GM12878 (cell line): ENCODE measurements at regions not wholly inside any gene's neighbourhood (a gene's known extent, or its start where the extent isn't known, plus 50 kb on each side); places are given as distances from the start of the nearest gene placed in this dataset.

Experiments
- ATAC-seq: fragments of 200-7000 bp; cut with Tn5 transposase; 3 replicates; pipeline ENCODE4 v1.9.1; 2020; ENCODE audit warnings: mild to moderate bottlenecking, moderate library complexity
- BruUV-seq: library from RNA; stranded (reverse); fragments of 400-500 nt; replicated peaks from 2 replicates; lab custom pipeline; 2021; lab: Mats Ljungman, UMichigan
- CTCF ChIA-PET: fragments of 300-600 bp; sonication (Branson Sonifier 250); formaldehyde crosslinking; extraction: SDS; loops from one replicate; lab custom pipeline; 2021; ENCODE audit warnings: inconsistent platforms; lab: Yijun Ruan, JAX
- POLR2A ChIA-PET: fragments of 350-600 bp; formaldehyde crosslinking; extraction: SDS; loops from one replicate; lab custom pipeline; 2021; ENCODE audit warnings: inconsistent platforms; lab: Charles Lee
- RAD21 ChIA-PET: fragments of 300-600 bp; sonication (Branson Sonifier 250); formaldehyde crosslinking; loops from one replicate; lab custom pipeline; 2023; ENCODE audit warnings: antibody characterized with exemption; ENCODE audit not compliant: unreplicated experiment; lab: Charles Lee
- SMC1A ChIA-PET: fragments of 300-600 bp; sonication (Branson Sonifier 250); formaldehyde crosslinking; loops from one replicate; lab custom pipeline; 2023; ENCODE audit not compliant: unreplicated experiment, uncharacterized antibody; lab: Charles Lee
- DNase-seq: peaks from one replicate; pipeline ENCODE4 v3.0.0-alpha.2; 2011; ENCODE audit warnings: low read depth, low spot score
- FAIRE-seq: peaks from 3 replicates; lab custom pipeline; 2011; peaks lifted over from hg19 to GRCh38; lab: Jason Lieb, UNC
- H2AFZ ChIP-seq: 2 replicates; pipeline ENCODE4 v1.6.0; 2011; ENCODE audit warnings: low read depth, low read length, control low read depth; ENCODE audit not compliant: control insufficient read depth
- H3K27ac ChIP-seq: 2 replicates; pipeline ENCODE4 v1.5.1; 2011; ENCODE audit warnings: control low read depth; ENCODE audit not compliant: control insufficient read depth, insufficient read depth
- H3K27me3 ChIP-seq, 2 experiments: replicated peaks in 1 of 2; 2 replicates each; pipeline versions ENCODE4 v1.6.0 to v1.6.1; 2011; ENCODE audit warnings: low read length in 1 of 2; ENCODE audit not compliant: control insufficient read depth in 2 of 2, insufficient read depth in 2 of 2
- H3K36me3 ChIP-seq, 2 experiments: 2 replicates each; pipeline ENCODE4 v1.5.1; 2011; ENCODE audit warnings: low read length in 1 of 2; ENCODE audit not compliant: control insufficient read depth in 2 of 2, insufficient read depth in 2 of 2
- H3K4me1 ChIP-seq: 2 replicates; pipeline ENCODE4 v1.6.1; 2011; ENCODE audit warnings: mild to moderate bottlenecking, low read length, moderate library complexity, mixed read lengths; ENCODE audit not compliant: control insufficient read depth, insufficient read depth
- H3K4me2 ChIP-seq: 2 replicates; pipeline ENCODE4 v1.6.0; 2011; ENCODE audit warnings: control low read depth; ENCODE audit not compliant: control insufficient read depth, insufficient read depth
- H3K4me3 ChIP-seq: fragments of 200-600 bp; sonication (generic); 2 replicates; pipeline ENCODE4 v1.5.1; 2016
- H3K79me2 ChIP-seq: 2 replicates; pipeline ENCODE4 v1.6.0; 2011; ENCODE audit warnings: low read length; ENCODE audit not compliant: control insufficient read depth, insufficient read depth
- H3K9ac ChIP-seq: 2 replicates; pipeline ENCODE4 v1.8.0; 2011; ENCODE audit warnings: low read length, control low read depth, mixed read lengths; ENCODE audit not compliant: control insufficient read depth, insufficient read depth
- H3K9me3 ChIP-seq: replicated peaks from 3 replicates; pipeline ENCODE4 v1.5.1; 2011; ENCODE audit warnings: mild to moderate bottlenecking, low read length; ENCODE audit not compliant: control insufficient read depth, insufficient read depth
- H4K20me1 ChIP-seq: 2 replicates; pipeline ENCODE4 v1.6.0; 2011; ENCODE audit not compliant: control insufficient read depth, insufficient read depth
- CHD2 ChIP-seq: IDR thresholded peaks from 2 replicates; pipeline ENCODE4 v1.6.1; 2011; ENCODE audit warnings: low read depth, low read length, improper control_type of control experiment, borderline replicate concordance
- NBN ChIP-seq: fragments of 450-650 bp; IDR thresholded peaks from 2 replicates; pipeline ENCODE4 v1.6.1; 2016
- RBBP5 ChIP-seq: fragments of 200-600 bp; sonication (generic); conservative IDR thresholded peaks from 2 replicates; pipeline ENCODE4 v1.6.1; 2016
- WGBS: methylation state at CpG from one replicate; pipeline ENCODE4 v1.1.6; 2016; ENCODE audit warnings: low lambda C conversion rate; ENCODE audit not compliant: insufficient replicate concordance, insufficient coverage; ENCODE audit errors: missing lambda C conversion rate; 5-methylcytosine and 5-hydroxymethylcytosine counted together
- in situ Hi-C: fragments of 300-500 bp; cut with MboI; formaldehyde crosslinking; loops from 9 replicates; pipeline ENCODE4 v1.14.3; 2018; ENCODE audit warnings: mixed read lengths
- intact Hi-C: fragments of 100-400 bp; cut with micrococcal nuclease; formaldehyde crosslinking; loops from one replicate; pipeline ENCODE4 v1.14.2; 2022; ENCODE audit not compliant: unreplicated experiment
- TF ChIP-seq, protein P1 (sequence below), 3 experiments: IDR thresholded peaks in 2 of 3; conservative IDR thresholded peaks in 1 of 3; 2 replicates each; pipeline ENCODE4 v1.5.1; 2011; ENCODE audit warnings: low read depth in 3 of 3, low read length in 3 of 3, mild to moderate bottlenecking in 3 of 3, control low read depth in 2 of 3, moderate library complexity in 2 of 3, inconsistent platforms in 1 of 3, mixed read lengths in 1 of 3; ENCODE audit not compliant: control insufficient read depth in 2 of 3, insufficient read depth in 1 of 3; ENCODE audit errors: extremely low read depth in 1 of 3
- TF ChIP-seq, protein P2 (sequence below): IDR thresholded peaks from 2 replicates; pipeline ENCODE4 v1.6.1; 2012; ENCODE audit warnings: low read depth, low read length, improper control_type of control experiment
- TF ChIP-seq, protein P3 (sequence below): fragments of 450-650 bp; IDR thresholded peaks from 2 replicates; pipeline ENCODE4 v1.6.1; 2016; ENCODE audit warnings: mild to moderate bottlenecking

GRCh38 chr16:22674832-22675191, 139.2 kb upstream of the HS3ST2 start (continued):
- TF ChIP-seq, protein P1, sequence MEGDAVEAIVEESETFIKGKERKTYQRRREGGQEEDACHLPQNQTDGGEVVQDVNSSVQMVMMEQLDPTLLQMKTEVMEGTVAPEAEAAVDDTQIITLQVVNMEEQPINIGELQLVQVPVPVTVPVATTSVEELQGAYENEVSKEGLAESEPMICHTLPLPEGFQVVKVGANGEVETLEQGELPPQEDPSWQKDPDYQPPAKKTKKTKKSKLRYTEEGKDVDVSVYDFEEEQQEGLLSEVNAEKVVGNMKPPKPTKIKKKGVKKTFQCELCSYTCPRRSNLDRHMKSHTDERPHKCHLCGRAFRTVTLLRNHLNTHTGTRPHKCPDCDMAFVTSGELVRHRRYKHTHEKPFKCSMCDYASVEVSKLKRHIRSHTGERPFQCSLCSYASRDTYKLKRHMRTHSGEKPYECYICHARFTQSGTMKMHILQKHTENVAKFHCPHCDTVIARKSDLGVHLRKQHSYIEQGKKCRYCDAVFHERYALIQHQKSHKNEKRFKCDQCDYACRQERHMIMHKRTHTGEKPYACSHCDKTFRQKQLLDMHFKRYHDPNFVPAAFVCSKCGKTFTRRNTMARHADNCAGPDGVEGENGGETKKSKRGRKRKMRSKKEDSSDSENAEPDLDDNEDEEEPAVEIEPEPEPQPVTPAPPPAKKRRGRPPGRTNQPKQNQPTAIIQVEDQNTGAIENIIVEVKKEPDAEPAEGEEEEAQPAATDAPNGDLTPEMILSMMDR (IDR thresholded peaks at IDR 0.05 in 2 of 3, conservative IDR thresholded peaks at IDR 0.05 in 1 of 3; ENCODE audit: control insufficient read depth in 2 of 3, extremely low read depth in 1 of 3, insufficient read depth in 1 of 3, low read depth in 3 of 3, low read length in 3 of 3): no peak
- no peak for TF ChIP-seq RBBP5
- TF ChIP-seq, protein P2, sequence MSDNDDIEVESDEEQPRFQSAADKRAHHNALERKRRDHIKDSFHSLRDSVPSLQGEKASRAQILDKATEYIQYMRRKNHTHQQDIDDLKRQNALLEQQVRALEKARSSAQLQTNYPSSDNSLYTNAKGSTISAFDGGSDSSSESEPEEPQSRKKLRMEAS: no peak
- TF ChIP-seq, all 136 proteins: peak for 0

DNA sequence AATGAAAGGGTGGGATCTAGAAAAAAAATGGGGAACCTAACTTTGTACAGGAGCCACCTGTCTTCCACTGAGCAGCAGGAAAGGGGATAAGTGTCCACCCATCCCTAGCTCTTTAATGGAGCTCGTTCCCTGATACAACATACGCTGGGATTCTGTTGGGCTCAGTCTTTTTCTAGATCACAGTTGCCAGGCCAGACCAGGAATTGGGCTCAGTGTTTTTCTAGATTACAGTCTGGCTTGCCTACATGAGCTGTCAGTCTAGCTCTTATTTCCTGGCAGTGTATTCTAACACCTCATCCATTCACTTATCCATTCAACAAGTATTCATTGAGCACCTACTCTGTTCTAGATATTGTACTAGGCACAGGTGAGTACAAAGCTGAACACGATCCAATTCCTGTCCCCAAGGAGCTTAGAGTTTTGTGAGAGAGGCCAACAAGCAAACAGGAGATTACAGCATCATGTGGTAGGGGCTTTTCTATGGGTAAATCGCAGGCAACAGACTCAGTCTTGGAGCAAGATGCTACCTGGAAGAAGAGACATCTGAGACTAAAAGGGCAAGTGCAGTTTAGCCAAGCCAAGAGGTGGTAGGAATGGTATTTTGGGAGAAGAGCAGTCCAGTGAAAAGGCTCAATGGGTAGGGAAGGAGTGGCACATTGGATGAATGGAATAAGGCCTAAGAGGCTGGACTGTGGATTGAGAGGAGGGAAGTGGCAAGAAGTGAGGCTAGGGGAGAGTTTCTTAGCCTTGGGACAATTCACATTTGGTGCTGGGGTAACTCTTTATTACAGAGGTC, 138.0 kb upstream of the HS3ST2 start:
- RAD21 ChIA-PET: no interaction called here
- no peak for DNase-seq
- H3K9me3 ChIP-seq: no peaks in the 10 kb centered on the region
- WGBS: 47% methylated on average over 4 of the region's 4 CpGs
- intact Hi-C loops: no loop called here
- TF ChIP-seq, protein P3, sequence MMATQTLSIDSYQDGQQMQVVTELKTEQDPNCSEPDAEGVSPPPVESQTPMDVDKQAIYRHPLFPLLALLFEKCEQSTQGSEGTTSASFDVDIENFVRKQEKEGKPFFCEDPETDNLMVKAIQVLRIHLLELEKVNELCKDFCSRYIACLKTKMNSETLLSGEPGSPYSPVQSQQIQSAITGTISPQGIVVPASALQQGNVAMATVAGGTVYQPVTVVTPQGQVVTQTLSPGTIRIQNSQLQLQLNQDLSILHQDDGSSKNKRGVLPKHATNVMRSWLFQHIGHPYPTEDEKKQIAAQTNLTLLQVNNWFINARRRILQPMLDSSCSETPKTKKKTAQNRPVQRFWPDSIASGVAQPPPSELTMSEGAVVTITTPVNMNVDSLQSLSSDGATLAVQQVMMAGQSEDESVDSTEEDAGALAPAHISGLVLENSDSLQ: no peak
- TF ChIP-seq NBN (no peak), CHD2 (no peak)
- H3K4me3 ChIP-seq: no peak overlapping the region
- H2AFZ ChIP-seq: no peak overlapping the region
- H3K36me3 ChIP-seq: no peaks in the 10 kb centered on the region
- H3K4me2 ChIP-seq: no peak overlapping the region
- H3K4me1 ChIP-seq: no peaks in the 10 kb centered on the region
- H3K9ac ChIP-seq: no peak overlapping the region
- FAIRE-seq: no peak
- no peak for ATAC-seq
- BruUV-seq: no TSS peak
- CTCF ChIA-PET: interaction anchor here (0.5 to 1.4 kb wide), 6 partner anchors 16 to 1487 kb away, joined by 3 to 5 read pairs (median 3); no protein-coding TSS in a partner anchor
- in situ Hi-C loops: loop anchor here (10.0 kb wide), 1 partner anchor 351 kb away; no protein-coding TSS in a partner anchor
- no peak overlapping the region for H3K27ac ChIP-seq
- H4K20me1 ChIP-seq: no peaks in the 10 kb centered on the region
- H3K79me2 ChIP-seq: no peaks in the 10 kb centered on the region
- H3K27me3 ChIP-seq: no peaks in the 10 kb centered on the region; a peak in 1 of 4 replicates
- SMC1A ChIA-PET: interaction anchor here (1.0 kb wide), 1 partner anchor 12 kb away, joined by 3 read pairs; no protein-coding TSS in a partner anchor
- POLR2A ChIA-PET: no interaction called here
